ENCODE measurements at regions not wholly inside any gene's neighbourhood (a gene's known extent, or its start where the extent isn't known, plus 50 kb on each side); places are given as distances from the start of the nearest gene placed in this dataset.

GRCh38 chr7:116083796-116084195 lies 53.2 kb upstream of the TFEC start:
- Histone ChIP-seq H3K27me3 (ENCODE audit: insufficient read depth, low read length) (no peaks in the 10 kb centered on the region), H3K9me3 (ENCODE audit: low read length) (no peaks in the 10 kb centered on the region), H3K36me3 (ENCODE audit: insufficient read depth, low read length) (no peaks in the 10 kb centered on the region), H3K4me3 (ENCODE audit: low read length) (no peak overlapping the region), H2AFZ (ENCODE audit: low read depth, low read length) (no peak overlapping the region), H3K4me1 (ENCODE audit: insufficient read depth, low read length) (no peaks in the 10 kb centered on the region)

- Histone ChIP-seq H3K4me3 (ENCODE audit: low read length) (no peak overlapping the region), H3K4me1 (ENCODE audit: insufficient read depth, low read length) (no peaks in the 10 kb centered on the region), H3K36me3 (ENCODE audit: insufficient read depth, low read length) (no peaks in the 10 kb centered on the region), H2AFZ (ENCODE audit: low read depth, low read length) (no peak overlapping the region), H3K27me3 (ENCODE audit: insufficient read depth, low read length) (no peaks in the 10 kb centered on the region), H3K9me3 (ENCODE audit: low read length) (no peaks in the 10 kb centered on the region)
These were observed 56.0 kb upstream of the TFEC start for GRCh38 chr7:116086547-116087045.

- Histone ChIP-seq H3K4me1 (ENCODE audit: insufficient read depth, low read length) (no peaks in the 10 kb centered on the region), H3K4me3 (ENCODE audit: low read length) (no peak overlapping the region), H3K27me3 (ENCODE audit: insufficient read depth, low read length) (no peaks in the 10 kb centered on the region), H3K36me3 (ENCODE audit: insufficient read depth, low read length) (no peaks in the 10 kb centered on the region), H2AFZ (ENCODE audit: low read depth, low read length) (no peak overlapping the region), H3K9me3 (ENCODE audit: low read length) (no peaks in the 10 kb centered on the region)
These were observed 56.7 kb upstream of the TFEC start for GRCh38 chr7:116087291-116087690.

GRCh38 chr7:116087984-116088383 lies 57.4 kb upstream of the TFEC start:
- Histone ChIP-seq H3K4me3 (ENCODE audit: low read length) (no peak overlapping the region), H3K27me3 (ENCODE audit: insufficient read depth, low read length) (no peaks in the 10 kb centered on the region), H3K9me3 (ENCODE audit: low read length) (no peaks in the 10 kb centered on the region)

GRCh38 chr7:116089293-116089692 lies 58.7 kb upstream of the TFEC start:
- no peaks in the 10 kb centered on the region for H3K9me3 ChIP-seq (ENCODE audit: low read length)
- no peaks in the 10 kb centered on the region for H3K27me3 ChIP-seq (ENCODE audit: insufficient read depth, low read length)
- no peak overlapping the region for H3K4me3 ChIP-seq (ENCODE audit: low read length)
- no peak overlapping the region for H2AFZ ChIP-seq (ENCODE audit: low read depth, low read length)
- no peaks in the 10 kb centered on the region for H3K4me1 ChIP-seq (ENCODE audit: insufficient read depth, low read length)
- no peaks in the 10 kb centered on the region for H3K36me3 ChIP-seq (ENCODE audit: insufficient read depth, low read length)

More at GRCh38 chr7:116087984-116088383, 57.4 kb upstream of the TFEC start:
- Histone ChIP-seq H3K36me3 (ENCODE audit: insufficient read depth, low read length) (no peaks in the 10 kb centered on the region), H3K4me1 (ENCODE audit: insufficient read depth, low read length) (no peaks in the 10 kb centered on the region), H2AFZ (ENCODE audit: low read depth, low read length) (no peak overlapping the region)

GRCh38 chr7:116093516-116094301 lies 63.1 kb upstream of the TFEC start:
- Histone ChIP-seq H2AFZ (ENCODE audit: low read depth, low read length) (no peak overlapping the region), H3K36me3 (ENCODE audit: insufficient read depth, low read length) (no peaks in the 10 kb centered on the region), H3K27me3 (ENCODE audit: insufficient read depth, low read length) (no peaks in the 10 kb centered on the region), H3K9me3 (ENCODE audit: low read length) (no peaks in the 10 kb centered on the region), H3K4me1 (ENCODE audit: insufficient read depth, low read length) (no peaks in the 10 kb centered on the region), H3K4me3 (ENCODE audit: low read length) (no peak overlapping the region)

GRCh38 chr7:116095396-116095795 lies 64.8 kb upstream of the TFEC start:
- no peaks in the 10 kb centered on the region for H3K4me1 ChIP-seq (ENCODE audit: insufficient read depth, low read length)
- H3K27me3 ChIP-seq (ENCODE audit: insufficient read depth, low read length): no peaks in the 10 kb centered on the region
- H3K9me3 ChIP-seq (ENCODE audit: low read length): no peaks in the 10 kb centered on the region
- no peak overlapping the region for H2AFZ ChIP-seq (ENCODE audit: low read depth, low read length)
- H3K36me3 ChIP-seq (ENCODE audit: insufficient read depth, low read length): no peaks in the 10 kb centered on the region
- H3K4me3 ChIP-seq (ENCODE audit: low read length): no peak overlapping the region

GRCh38 chr7:116097365-116098009 lies 66.9 kb upstream of the TFEC start:
- H3K36me3 ChIP-seq (ENCODE audit: insufficient read depth, low read length): no peaks in the 10 kb centered on the region
- H3K4me3 ChIP-seq (ENCODE audit: low read length): no peak overlapping the region

GRCh38 chr7:116098175-116098574 lies 67.6 kb upstream of the TFEC start:
- H2AFZ ChIP-seq (ENCODE audit: low read depth, low read length): no peak overlapping the region
- peaks cover 3% of the 10 kb centered on the region for H3K4me1 ChIP-seq (ENCODE audit: insufficient read depth, low read length)
- H3K4me3 ChIP-seq (ENCODE audit: low read length): no peak overlapping the region
- H3K9me3 ChIP-seq (ENCODE audit: low read length): no peaks in the 10 kb centered on the region
- no peaks in the 10 kb centered on the region for H3K27me3 ChIP-seq (ENCODE audit: insufficient read depth, low read length)
- no peaks in the 10 kb centered on the region for H3K36me3 ChIP-seq (ENCODE audit: insufficient read depth, low read length)

More at GRCh38 chr7:116097365-116098009, 66.9 kb upstream of the TFEC start:
- peak overlapping the region; percentile 38 for H2AFZ ChIP-seq (ENCODE audit: low read depth, low read length)
- H3K27me3 ChIP-seq (ENCODE audit: insufficient read depth, low read length): no peaks in the 10 kb centered on the region
- H3K4me1 ChIP-seq (ENCODE audit: insufficient read depth, low read length): peaks cover 3% of the 10 kb centered on the region
- H3K9me3 ChIP-seq (ENCODE audit: low read length): no peaks in the 10 kb centered on the region

- H3K36me3 ChIP-seq (ENCODE audit: insufficient read depth, low read length): no peaks in the 10 kb centered on the region
- no peaks in the 10 kb centered on the region for H3K27me3 ChIP-seq (ENCODE audit: insufficient read depth, low read length)
- H3K4me3 ChIP-seq (ENCODE audit: low read length): no peak overlapping the region
- H3K4me1 ChIP-seq (ENCODE audit: insufficient read depth, low read length): peaks cover 3% of the 10 kb centered on the region
- H2AFZ ChIP-seq (ENCODE audit: low read depth, low read length): no peak overlapping the region
- H3K9me3 ChIP-seq (ENCODE audit: low read length): no peaks in the 10 kb centered on the region
These were observed 70.1 kb upstream of the TFEC start for GRCh38 chr7:116100626-116101025.

- H2AFZ ChIP-seq (ENCODE audit: low read depth, low read length): no peak overlapping the region
- H3K4me1 ChIP-seq (ENCODE audit: insufficient read depth, low read length): peaks cover 3% of the 10 kb centered on the region
- H3K9me3 ChIP-seq (ENCODE audit: low read length): no peaks in the 10 kb centered on the region
- no peak overlapping the region for H3K4me3 ChIP-seq (ENCODE audit: low read length)
- no peaks in the 10 kb centered on the region for H3K27me3 ChIP-seq (ENCODE audit: insufficient read depth, low read length)
- no peaks in the 10 kb centered on the region for H3K36me3 ChIP-seq (ENCODE audit: insufficient read depth, low read length)
These were observed 71.1 kb upstream of the TFEC start for GRCh38 chr7:116101704-116102103.

- no peaks in the 10 kb centered on the region for H3K36me3 ChIP-seq (ENCODE audit: insufficient read depth, low read length)
- no peak overlapping the region for H2AFZ ChIP-seq (ENCODE audit: low read depth, low read length)
- no peak overlapping the region for H3K4me3 ChIP-seq (ENCODE audit: low read length)
- H3K27me3 ChIP-seq (ENCODE audit: insufficient read depth, low read length): no peaks in the 10 kb centered on the region
- H3K9me3 ChIP-seq (ENCODE audit: low read length): no peaks in the 10 kb centered on the region
- H3K4me1 ChIP-seq (ENCODE audit: insufficient read depth, low read length): no peaks in the 10 kb centered on the region
These were observed 80.9 kb upstream of the TFEC start for GRCh38 chr7:116111475-116111874.

- H3K27me3 ChIP-seq (ENCODE audit: insufficient read depth, low read length): no peaks in the 10 kb centered on the region
- no peak overlapping the region for H2AFZ ChIP-seq (ENCODE audit: low read depth, low read length)
- H3K4me1 ChIP-seq (ENCODE audit: insufficient read depth, low read length): no peaks in the 10 kb centered on the region
- H3K36me3 ChIP-seq (ENCODE audit: insufficient read depth, low read length): no peaks in the 10 kb centered on the region
- H3K4me3 ChIP-seq (ENCODE audit: low read length): no peak overlapping the region
- no peaks in the 10 kb centered on the region for H3K9me3 ChIP-seq (ENCODE audit: low read length)
These were observed 82.7 kb upstream of the TFEC start for GRCh38 chr7:116113310-116113709.

Measured in neuron (in vitro differentiated cells).